GM23248 (cell line): ENCODE measurements at regions not wholly inside any gene's neighbourhood (a gene's known extent, or its start where the extent isn't known, plus 50 kb on each side); places are given as distances from the start of the nearest gene placed in this dataset.

Experiments used
- DNase-seq: peaks from one replicate; pipeline ENCODE4 v3.0.0-alpha.2; 2015
- H2AFZ ChIP-seq: fragments of 200-600 bp; sonication (generic); 2 replicates; pipeline ENCODE4 v1.6.1; 2016; ENCODE audit warnings: antibody characterized with exemption
- H3F3A ChIP-seq: fragments of 200-600 bp; sonication (generic); 2 replicates; pipeline ENCODE4 v1.6.1; 2016; ENCODE audit warnings: mild to moderate bottlenecking, antibody characterized with exemption, mixed run types; ENCODE audit not compliant: insufficient read depth
- H3K27ac ChIP-seq: fragments of 200-600 bp; sonication (generic); 2 replicates; pipeline ENCODE4 v1.5.1; 2016; ENCODE audit warnings: mild to moderate bottlenecking
- H3K27me3 ChIP-seq: fragments of 200-600 bp; sonication (generic); replicated peaks from 2 replicates; pipeline ENCODE4 v1.6.1; 2016; ENCODE audit warnings: mild to moderate bottlenecking; ENCODE audit not compliant: insufficient read depth
- H3K36me3 ChIP-seq: fragments of 200-600 bp; sonication (generic); 2 replicates; pipeline ENCODE4 v1.6.1; 2016; ENCODE audit warnings: low read depth, mild to moderate bottlenecking
- H3K4me1 ChIP-seq: fragments of 200-600 bp; sonication (generic); 2 replicates; pipeline ENCODE4 v1.6.1; 2016; ENCODE audit warnings: mild to moderate bottlenecking; ENCODE audit not compliant: insufficient read depth
- H3K4me2 ChIP-seq: fragments of 200-600 bp; sonication (generic); one replicate; pipeline ENCODE4 v1.6.1; 2016; ENCODE audit warnings: mild to moderate bottlenecking; ENCODE audit not compliant: unreplicated experiment
- H3K4me3 ChIP-seq: fragments of 200-600 bp; sonication (generic); 2 replicates; pipeline ENCODE4 v1.5.1; 2016; ENCODE audit warnings: mild to moderate bottlenecking
- H3K79me2 ChIP-seq: fragments of 200-600 bp; sonication (generic); 2 replicates; pipeline ENCODE4 v1.6.1; 2016; ENCODE audit warnings: mild to moderate bottlenecking; ENCODE audit not compliant: insufficient read depth
- H3K9ac ChIP-seq: fragments of 200-600 bp; sonication (generic); 2 replicates; pipeline ENCODE4 v1.6.1; 2016; ENCODE audit warnings: mild to moderate bottlenecking
- H3K9me2 ChIP-seq: fragments of 200-600 bp; sonication (generic); 2 replicates; pipeline ENCODE4 v1.6.1; 2016; ENCODE audit warnings: mixed run types, mild to moderate bottlenecking, moderate library complexity; ENCODE audit not compliant: insufficient read depth
- H3K9me3 ChIP-seq: fragments of 200-600 bp; sonication (generic); one replicate; pipeline ENCODE4 v1.6.1; 2017; ENCODE audit warnings: low read depth
- H4K20me1 ChIP-seq: fragments of 200-600 bp; sonication (generic); 2 replicates; pipeline ENCODE4 v1.6.0; 2016; ENCODE audit not compliant: insufficient read depth
- EZH2 ChIP-seq: fragments of 200-600 bp; sonication (generic); IDR thresholded peaks from 2 replicates; pipeline ENCODE4 v1.6.1; 2018; ENCODE audit warnings: antibody characterized with exemption, mild to moderate bottlenecking; ENCODE audit not compliant: insufficient read depth, poor library complexity, severe bottlenecking
- EZH2phosphoT487 ChIP-seq: fragments of 200-600 bp; sonication (generic); IDR thresholded peaks from 2 replicates; pipeline ENCODE4 v1.6.1; 2018; ENCODE audit warnings: antibody characterized with exemption, moderate library complexity, mild to moderate bottlenecking, low read depth; ENCODE audit not compliant: insufficient read depth
- WGBS, 2 experiments: methylation state at CpG; one replicate each; pipeline ENCODE4 v1.1.6; 2015 to 2017; ENCODE audit warnings: low lambda C conversion rate in 2 of 2, low coverage in 1 of 2; ENCODE audit errors: missing lambda C conversion rate in 2 of 2; 5-methylcytosine and 5-hydroxymethylcytosine counted together
- in situ Hi-C: fragments of 300-500 bp; cut with MboI; formaldehyde crosslinking; loops from 2 replicates; pipeline ENCODE4 v1.15.0; 2020

GRCh38 chr6:91020744-91021143 lies 433.9 kb upstream of the MAP3K7 start:
- H3K9me3 ChIP-seq = no peaks in the 10 kb centered on the region
- no peak for TF ChIP-seq EZH2phosphoT487
- H3K4me2 ChIP-seq = no peak overlapping the region
- no peaks in the 10 kb centered on the region for H3K36me3 ChIP-seq
- no peak for DNase-seq
- H3K79me2 ChIP-seq = no peaks in the 10 kb centered on the region
- no peaks in the 10 kb centered on the region for H3F3A ChIP-seq
- no peaks in the 10 kb centered on the region for H3K9me2 ChIP-seq
- H3K27me3 ChIP-seq = no peaks in the 10 kb centered on the region
- H3K9ac ChIP-seq = no peak overlapping the region
- in situ Hi-C loops = no loop called here
- no peak overlapping the region for H3K27ac ChIP-seq
- no peaks in the 10 kb centered on the region for H3K4me1 ChIP-seq
- H4K20me1 ChIP-seq = no peaks in the 10 kb centered on the region
- H3K4me3 ChIP-seq = no peak overlapping the region
- WGBS, 2 experiments = 0% methylated on average over 1 of the region's 1 CpG
- no peak overlapping the region for H2AFZ ChIP-seq

- 31 to 41% methylated on average over 3 of the region's 3 CpGs for WGBS, 2 experiments
- H3K27me3 ChIP-seq = no peaks in the 10 kb centered on the region
Observed at GRCh38 chr6:91018586-91018985, 431.7 kb upstream of the MAP3K7 start.

GRCh38 chr6:91013511-91013910 lies 426.6 kb upstream of the MAP3K7 start:
- Histone ChIP-seq H3K79me2 (no peaks in the 10 kb centered on the region), H3K4me3 (no peak overlapping the region)
- in situ Hi-C loops = no loop called here

More at GRCh38 chr6:91018586-91018985, 431.7 kb upstream of the MAP3K7 start:
- in situ Hi-C loops = no loop called here
- Histone ChIP-seq H3K4me3 (no peak overlapping the region), H3K9ac (no peak overlapping the region), H3F3A (no peaks in the 10 kb centered on the region), H3K27ac (no peak overlapping the region), H3K4me2 (no peak overlapping the region), H2AFZ (no peak overlapping the region), H3K36me3 (no peaks in the 10 kb centered on the region), H3K4me1 (no peaks in the 10 kb centered on the region), H3K79me2 (no peaks in the 10 kb centered on the region), H3K9me3 (no peaks in the 10 kb centered on the region), H3K9me2 (no peaks in the 10 kb centered on the region), H4K20me1 (no peaks in the 10 kb centered on the region)
- no peak for DNase-seq
- TF ChIP-seq EZH2 (no peak), EZH2phosphoT487 (no peak)

GRCh38 chr6:90997076-90997475 lies 410.2 kb upstream of the MAP3K7 start:
- Histone ChIP-seq H4K20me1 (no peaks in the 10 kb centered on the region), H3K4me3 (no peak overlapping the region), H2AFZ (no peak overlapping the region), H3F3A (no peaks in the 10 kb centered on the region), H3K9ac (no peak overlapping the region), H3K27ac (no peak overlapping the region), H3K4me2 (no peak overlapping the region), H3K4me1 (no peaks in the 10 kb centered on the region), H3K79me2 (no peaks in the 10 kb centered on the region), H3K9me2 (no peaks in the 10 kb centered on the region), H3K9me3 (no peaks in the 10 kb centered on the region), H3K27me3 (no peaks in the 10 kb centered on the region), H3K36me3 (no peaks in the 10 kb centered on the region)
- TF ChIP-seq EZH2phosphoT487 = no peak
- TF ChIP-seq EZH2 = no peak
- no peak for DNase-seq
- WGBS, 2 experiments = 7 to 20% methylated on average over 4 of the region's 4 CpGs
- in situ Hi-C loops = no loop called here

More at GRCh38 chr6:91013511-91013910, 426.6 kb upstream of the MAP3K7 start:
- H3F3A ChIP-seq = no peaks in the 10 kb centered on the region
- no peak overlapping the region for H3K4me2 ChIP-seq
- no peak overlapping the region for H3K9ac ChIP-seq
- no peaks in the 10 kb centered on the region for H3K27me3 ChIP-seq
- H3K9me3 ChIP-seq = peaks cover 4% of the 10 kb centered on the region
- H3K27ac ChIP-seq = no peak overlapping the region
- no peak overlapping the region for H2AFZ ChIP-seq
- no peaks in the 10 kb centered on the region for H4K20me1 ChIP-seq
- TF ChIP-seq EZH2phosphoT487 = no peak
- TF ChIP-seq EZH2 = no peak
- no peaks in the 10 kb centered on the region for H3K9me2 ChIP-seq
- H3K36me3 ChIP-seq = no peaks in the 10 kb centered on the region
- no peak for DNase-seq
- H3K4me1 ChIP-seq = no peaks in the 10 kb centered on the region

GRCh38 chr6:90993770-90994169 lies 406.9 kb upstream of the MAP3K7 start:
- H2AFZ ChIP-seq = no peak overlapping the region
- H3F3A ChIP-seq = no peaks in the 10 kb centered on the region
- TF ChIP-seq EZH2 = no peak
- no peak for TF ChIP-seq EZH2phosphoT487
- no peaks in the 10 kb centered on the region for H3K9me3 ChIP-seq
- no peaks in the 10 kb centered on the region for H3K9me2 ChIP-seq
- no peaks in the 10 kb centered on the region for H3K79me2 ChIP-seq
- no peak overlapping the region for H3K9ac ChIP-seq
- H3K4me2 ChIP-seq = no peak overlapping the region
- in situ Hi-C loops = no loop called here
- DNase-seq = no peak
- no peaks in the 10 kb centered on the region for H3K36me3 ChIP-seq
- no peaks in the 10 kb centered on the region for H3K27me3 ChIP-seq
- no peaks in the 10 kb centered on the region for H4K20me1 ChIP-seq
- 18 to 19% methylated on average over 3 of the region's 3 CpGs for WGBS, 2 experiments
- H3K27ac ChIP-seq = no peak overlapping the region
- H3K4me3 ChIP-seq = no peak overlapping the region
- H3K4me1 ChIP-seq = no peaks in the 10 kb centered on the region
